Astrocyte of the cerebellum (primary cell): ENCODE measurements at regions not wholly inside any gene's neighbourhood (a gene's known extent, or its start where the extent isn't known, plus 50 kb on each side); places are given as distances from the start of the nearest gene placed in this dataset.

Source experiments
- DNase-seq: peaks from one replicate; pipeline ENCODE4 v3.0.0-alpha.2; 2011; ENCODE audit warnings: low read depth
- H3K4me3 ChIP-seq: 2 replicates; pipeline ENCODE4 v1.5.1; 2011; ENCODE audit warnings: mild to moderate bottlenecking, low read depth, low read length, moderate library complexity
- CTCF ChIP-seq: IDR thresholded peaks from 2 replicates; pipeline ENCODE4 v1.5.1; 2012; ENCODE audit warnings: low read length, low read depth, moderate library complexity, mild to moderate bottlenecking; ENCODE audit errors: missing control alignments
- in situ Hi-C: cut with HindIII; loops from 2 replicates; pipeline ENCODE4 v1.10.0; 2017; ENCODE audit warnings: low sequenced_read_pairs

- no peak overlapping the region for H3K4me3 ChIP-seq
- in situ Hi-C loops = no loop called here
- DNase-seq = no peak
- TF ChIP-seq CTCF = no peak
These were observed 180.3 kb downstream of the MYCN start for GRCh38 chr2:16120591-16121180.

- DNase-seq = no peak
- H3K4me3 ChIP-seq = no peak overlapping the region
- TF ChIP-seq CTCF = no peak
- in situ Hi-C loops = no loop called here
These were observed 179.4 kb downstream of the MYCN start for GRCh38 chr2:16119741-16120140.

- no peak overlapping the region for H3K4me3 ChIP-seq
- no peak for DNase-seq
- in situ Hi-C loops = no loop called here
- no peak for TF ChIP-seq CTCF
These were observed 178.6 kb downstream of the MYCN start for GRCh38 chr2:16118611-16119590.

- no peak for DNase-seq
- no peak for TF ChIP-seq CTCF
- in situ Hi-C loops = no loop called here
- no peak overlapping the region for H3K4me3 ChIP-seq
These were observed 177.7 kb downstream of the MYCN start for GRCh38 chr2:16117791-16118610.

- in situ Hi-C loops = no loop called here
- no peak overlapping the region for H3K4me3 ChIP-seq
- no peak for TF ChIP-seq CTCF
- DNase-seq = no peak
These were observed 176.8 kb downstream of the MYCN start for GRCh38 chr2:16117021-16117700.
